Upper lobe of left lung (tissue), 4 donors: ENCODE measurements at regions not wholly inside any gene's neighbourhood (a gene's known extent, or its start where the extent isn't known, plus 50 kb on each side); places are given as distances from the start of the nearest gene placed in this dataset.
"Not testable (repeated sequence)": the region's sequence is repeated elsewhere in the genome, so short reads cannot be mapped to it uniquely, and the experiment has no call there.

Source experiments
- POLR2A ChIP-seq, 4 donors: fragments of 450-650 bp; IDR thresholded peaks; one replicate each; pipeline ENCODE4 v1.5.1; 2016 to 2017; ENCODE audit warnings: antibody characterized with exemption in 4 of 4, mild to moderate bottlenecking in 2 of 4
- TF ChIP-seq, protein P1 (sequence below), 6 experiments: fragments of 450-650 bp in 4 of 6; fragments of 200-600 bp in 2 of 6; sonication (generic) in 2 of 6; IDR thresholded peaks; one replicate each; pipeline ENCODE4 v1.5.1; 2016 to 2019; ENCODE audit warnings: antibody characterized with exemption in 6 of 6

DNA sequence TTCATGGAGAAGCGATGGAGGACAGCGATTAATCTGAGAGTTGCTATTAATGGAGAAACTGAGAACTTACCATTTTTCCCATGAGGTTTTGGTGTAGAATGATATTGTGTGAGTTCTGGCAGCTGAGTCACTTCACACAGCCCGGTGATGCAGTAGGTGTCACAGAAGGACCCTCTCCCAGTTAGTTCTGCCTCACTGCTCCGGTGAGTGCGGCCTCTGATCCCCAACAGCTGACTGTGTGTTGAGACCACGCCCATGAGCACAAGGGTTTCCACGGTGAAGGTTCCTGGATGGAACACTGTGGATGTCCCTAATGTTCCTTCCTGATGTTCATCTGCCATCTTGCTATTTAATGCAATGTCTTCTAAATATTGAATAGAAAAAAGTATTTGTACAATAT is 114.0 kb upstream of the SULF2 start:
- TF ChIP-seq, protein P1, sequence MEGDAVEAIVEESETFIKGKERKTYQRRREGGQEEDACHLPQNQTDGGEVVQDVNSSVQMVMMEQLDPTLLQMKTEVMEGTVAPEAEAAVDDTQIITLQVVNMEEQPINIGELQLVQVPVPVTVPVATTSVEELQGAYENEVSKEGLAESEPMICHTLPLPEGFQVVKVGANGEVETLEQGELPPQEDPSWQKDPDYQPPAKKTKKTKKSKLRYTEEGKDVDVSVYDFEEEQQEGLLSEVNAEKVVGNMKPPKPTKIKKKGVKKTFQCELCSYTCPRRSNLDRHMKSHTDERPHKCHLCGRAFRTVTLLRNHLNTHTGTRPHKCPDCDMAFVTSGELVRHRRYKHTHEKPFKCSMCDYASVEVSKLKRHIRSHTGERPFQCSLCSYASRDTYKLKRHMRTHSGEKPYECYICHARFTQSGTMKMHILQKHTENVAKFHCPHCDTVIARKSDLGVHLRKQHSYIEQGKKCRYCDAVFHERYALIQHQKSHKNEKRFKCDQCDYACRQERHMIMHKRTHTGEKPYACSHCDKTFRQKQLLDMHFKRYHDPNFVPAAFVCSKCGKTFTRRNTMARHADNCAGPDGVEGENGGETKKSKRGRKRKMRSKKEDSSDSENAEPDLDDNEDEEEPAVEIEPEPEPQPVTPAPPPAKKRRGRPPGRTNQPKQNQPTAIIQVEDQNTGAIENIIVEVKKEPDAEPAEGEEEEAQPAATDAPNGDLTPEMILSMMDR (IDR thresholded peaks at IDR 0.05), result not testable (repeated sequence)
- TF ChIP-seq POLR2A (IDR thresholded peaks at IDR 0.05), result not testable (repeated sequence)
